ENCODE measurements at regions not wholly inside any gene's neighbourhood (a gene's known extent, or its start where the extent isn't known, plus 50 kb on each side); places are given as distances from the start of the nearest gene placed in this dataset.

DNA sequence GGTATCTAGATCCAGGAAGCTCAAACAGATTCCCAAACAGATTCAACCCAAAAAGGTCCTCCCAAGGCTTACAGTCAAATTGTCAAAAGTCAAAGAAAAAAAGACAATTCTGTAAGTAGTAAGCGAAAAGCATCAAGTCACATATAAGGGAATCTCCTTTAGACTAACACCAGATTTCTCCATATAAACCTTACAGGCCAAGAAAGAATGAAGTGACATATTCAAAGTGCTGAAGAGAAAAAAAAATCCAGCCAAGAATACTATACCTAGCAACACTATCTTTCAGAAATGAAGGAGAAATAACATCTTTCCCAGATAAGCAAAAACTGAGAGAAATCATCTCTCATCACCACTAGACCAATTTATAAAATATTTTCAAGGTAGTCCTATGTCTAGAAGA is 79.6 kb upstream of the LGR5 start:
- FAIRE-seq (no peak), ATAC-seq (no peak), DNase-seq (ENCODE audit: low spot score) (no peak)
- H3K9ac ChIP-seq (ENCODE audit: insufficient read depth, low read depth, low read length): no peak overlapping the region
- intact Hi-C loops (cut with micrococcal nuclease; ENCODE audit: unreplicated experiment) (no loop called here), in situ Hi-C loops (cut with HindIII; ENCODE audit: extremely low pct_ligation_motif_present, low pct_unique_long_range_greater_than_20kb) (no loop called here)
- H3K4me3 ChIP-seq (replicated peaks in 1 of 3; ENCODE audit: insufficient read depth in 1 of 3, low read depth in 2 of 3, low read length in 3 of 3): no peak overlapping the region
- no peak overlapping the region for H3K4me2 ChIP-seq (ENCODE audit: low read depth, low read length)
- POLR2A ChIA-PET: no interaction called here
- no peaks in the 10 kb centered on the region for H3K4me1 ChIP-seq (ENCODE audit: insufficient read depth, low read length)
- no TSS peak for BruUV-seq (replicated peaks)
- H4K20me1 ChIP-seq (ENCODE audit: insufficient read depth, low read length): no peaks in the 10 kb centered on the region
- no peaks in the 10 kb centered on the region for H3K36me3 ChIP-seq (replicated peaks in 1 of 2; ENCODE audit: control insufficient read depth in 1 of 2, insufficient read depth in 2 of 2, low read length in 2 of 2)
- no peak overlapping the region for H2AFZ ChIP-seq (ENCODE audit: low read length)
- CTCF ChIA-PET (ENCODE audit: low intra/inter-chr PET ratio, low total read pairs): no interaction called here
- no peak overlapping the region for H3K27ac ChIP-seq (ENCODE audit: extremely low read length, insufficient read depth, low read length)
- WGBS (ENCODE audit: low lambda C conversion rate): 8% methylated on average over 1 of the region's 1 CpG
- H3K79me2 ChIP-seq (ENCODE audit: insufficient read depth, low read length): no peaks in the 10 kb centered on the region
- TF ChIP-seq DMAP1 (CRISPR knock-in tag; IDR thresholded peaks at IDR 0.05): no peak
- no peak for TF ChIP-seq HNF4A (CRISPR knock-in tag; IDR thresholded peaks at IDR 0.05)
- H3K27me3 ChIP-seq (ENCODE audit: control insufficient read depth in 1 of 2, insufficient read depth in 2 of 2, low read length in 2 of 2): no peaks in the 10 kb centered on the region
- H3K9me3 ChIP-seq (ENCODE audit: low read length): no peaks in the 10 kb centered on the region

DNA sequence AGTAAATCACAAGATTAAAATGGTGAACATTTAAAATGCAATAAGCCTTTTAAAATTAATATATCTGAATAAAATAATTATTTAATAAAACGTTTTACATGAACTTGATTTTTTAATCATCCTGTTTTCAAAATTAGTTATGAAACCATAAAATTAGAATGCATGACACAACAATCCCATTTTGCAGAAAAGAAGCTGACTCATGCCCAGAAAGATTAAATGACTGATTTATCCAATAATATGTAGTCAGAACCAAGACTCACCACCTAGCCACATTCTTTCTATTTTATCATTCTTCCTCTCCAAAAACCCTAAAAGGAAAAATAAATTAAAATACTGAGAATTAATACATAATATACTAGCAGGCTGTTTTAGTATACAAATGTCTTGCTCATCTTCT is 83.0 kb upstream of the LGR5 start:
- no peak overlapping the region for H3K4me2 ChIP-seq (ENCODE audit: low read depth, low read length)
- ATAC-seq: no peak
- no peaks in the 10 kb centered on the region for H4K20me1 ChIP-seq (ENCODE audit: insufficient read depth, low read length)
- FAIRE-seq: no peak
- in situ Hi-C loops (cut with HindIII; ENCODE audit: extremely low pct_ligation_motif_present, low pct_unique_long_range_greater_than_20kb) (no loop called here), intact Hi-C loops (cut with micrococcal nuclease; ENCODE audit: unreplicated experiment) (no loop called here)
- H3K27ac ChIP-seq (ENCODE audit: extremely low read length, insufficient read depth, low read length): no peak overlapping the region
- H3K27me3 ChIP-seq (ENCODE audit: control insufficient read depth in 1 of 2, insufficient read depth in 2 of 2, low read length in 2 of 2): no peaks in the 10 kb centered on the region
- no peaks in the 10 kb centered on the region for H3K9me3 ChIP-seq (ENCODE audit: low read length)
- DNase-seq (ENCODE audit: low spot score): no peak
- no peaks in the 10 kb centered on the region for H3K4me1 ChIP-seq (ENCODE audit: insufficient read depth, low read length)
- H3K36me3 ChIP-seq (replicated peaks in 1 of 2; ENCODE audit: control insufficient read depth in 1 of 2, insufficient read depth in 2 of 2, low read length in 2 of 2): no peaks in the 10 kb centered on the region
- no peak overlapping the region for H3K9ac ChIP-seq (ENCODE audit: insufficient read depth, low read depth, low read length)
- BruUV-seq (replicated peaks): no TSS peak
- 4% methylated on average over 1 of the region's 1 CpG for WGBS (ENCODE audit: low lambda C conversion rate)
- H3K4me3 ChIP-seq (replicated peaks in 1 of 3; ENCODE audit: insufficient read depth in 1 of 3, low read depth in 2 of 3, low read length in 3 of 3): no peak overlapping the region
- POLR2A ChIA-PET: no interaction called here
- TF ChIP-seq MTF1 (CRISPR knock-in tag; IDR thresholded peaks at IDR 0.05): no peak
- TF ChIP-seq, protein P1, sequence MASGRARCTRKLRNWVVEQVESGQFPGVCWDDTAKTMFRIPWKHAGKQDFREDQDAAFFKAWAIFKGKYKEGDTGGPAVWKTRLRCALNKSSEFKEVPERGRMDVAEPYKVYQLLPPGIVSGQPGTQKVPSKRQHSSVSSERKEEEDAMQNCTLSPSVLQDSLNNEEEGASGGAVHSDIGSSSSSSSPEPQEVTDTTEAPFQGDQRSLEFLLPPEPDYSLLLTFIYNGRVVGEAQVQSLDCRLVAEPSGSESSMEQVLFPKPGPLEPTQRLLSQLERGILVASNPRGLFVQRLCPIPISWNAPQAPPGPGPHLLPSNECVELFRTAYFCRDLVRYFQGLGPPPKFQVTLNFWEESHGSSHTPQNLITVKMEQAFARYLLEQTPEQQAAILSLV (CRISPR knock-in tag; IDR thresholded peaks at IDR 0.05; ENCODE audit: borderline replicate concordance): no peak
- TF ChIP-seq, protein P2, sequence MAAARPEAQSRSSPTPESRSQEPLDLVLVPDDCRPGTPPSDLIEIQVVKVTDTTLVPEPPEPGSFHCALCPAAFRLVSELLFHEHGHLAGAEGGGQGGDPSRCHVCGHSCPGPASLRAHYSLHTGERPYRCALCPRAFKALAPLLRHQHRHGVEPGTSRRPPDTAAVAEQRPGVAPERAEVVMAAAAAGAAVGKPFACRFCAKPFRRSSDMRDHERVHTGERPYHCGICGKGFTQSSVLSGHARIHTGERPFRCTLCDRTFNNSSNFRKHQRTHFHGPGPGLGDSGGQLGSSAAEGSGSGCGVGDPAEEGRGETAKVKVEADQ (CRISPR knock-in tag; IDR thresholded peaks at IDR 0.05; ENCODE audit: borderline replicate concordance): no peak
- H3K79me2 ChIP-seq (ENCODE audit: insufficient read depth, low read length): no peaks in the 10 kb centered on the region
- CTCF ChIA-PET (ENCODE audit: low intra/inter-chr PET ratio, low total read pairs): no interaction called here
- no peak overlapping the region for H2AFZ ChIP-seq (ENCODE audit: low read length)
